RWPE2 (cell line): ENCODE measurements at regions not wholly inside any gene's neighbourhood (a gene's known extent, or its start where the extent isn't known, plus 50 kb on each side); places are given as distances from the start of the nearest gene placed in this dataset.

Source experiments
- ATAC-seq: fragments of 200-7000 bp; cut with Tn5 transposase; 3 replicates; pipeline ENCODE4 v1.9.1; 2021; ENCODE audit warnings: low read depth
- DNase-seq: peaks from one replicate; pipeline ENCODE4 v3.0.0-alpha.2; 2020; ENCODE audit warnings: low spot score
- H3K27ac ChIP-seq: fragments of 450-650 bp; 2 replicates; pipeline ENCODE4 v1.5.1; 2017; ENCODE audit warnings: mild to moderate bottlenecking; ENCODE audit not compliant: poor library complexity, severe bottlenecking
- H3K27me3 ChIP-seq: fragments of 250-450 bp; sonication (Bioruptor Pico); 2 replicates; pipeline ENCODE4 v1.5.1; 2021; ENCODE audit warnings: mild to moderate bottlenecking, moderate library complexity; ENCODE audit not compliant: insufficient read depth, poor library complexity, severe bottlenecking
- H3K36me3 ChIP-seq: fragments of 250-450 bp; sonication (Bioruptor Pico); 2 replicates; pipeline ENCODE4 v1.5.1; 2020; ENCODE audit warnings: low read depth, mild to moderate bottlenecking, moderate library complexity
- H3K4me1 ChIP-seq: fragments of 250-450 bp; sonication (Bioruptor Pico); 2 replicates; pipeline ENCODE4 v1.5.1; 2021; ENCODE audit warnings: mild to moderate bottlenecking, moderate library complexity; ENCODE audit not compliant: insufficient read depth, poor library complexity, severe bottlenecking
- H3K4me3 ChIP-seq: fragments of 250-450 bp; sonication (Bioruptor Pico); 2 replicates; pipeline ENCODE4 v1.5.1; 2021; ENCODE audit warnings: mild to moderate bottlenecking, moderate library complexity; ENCODE audit not compliant: severe bottlenecking
- H3K9me3 ChIP-seq: fragments of 250-450 bp; sonication (Bioruptor Pico); 2 replicates; pipeline ENCODE4 v1.5.1; 2021; ENCODE audit warnings: mild to moderate bottlenecking, moderate library complexity; ENCODE audit not compliant: severe bottlenecking
- CTCF ChIP-seq: fragments of 450-650 bp; IDR thresholded peaks from one replicate; pipeline ENCODE4 v1.5.1; 2017; ENCODE audit warnings: mild to moderate bottlenecking, moderate library complexity; ENCODE audit not compliant: poor library complexity, severe bottlenecking

DNA sequence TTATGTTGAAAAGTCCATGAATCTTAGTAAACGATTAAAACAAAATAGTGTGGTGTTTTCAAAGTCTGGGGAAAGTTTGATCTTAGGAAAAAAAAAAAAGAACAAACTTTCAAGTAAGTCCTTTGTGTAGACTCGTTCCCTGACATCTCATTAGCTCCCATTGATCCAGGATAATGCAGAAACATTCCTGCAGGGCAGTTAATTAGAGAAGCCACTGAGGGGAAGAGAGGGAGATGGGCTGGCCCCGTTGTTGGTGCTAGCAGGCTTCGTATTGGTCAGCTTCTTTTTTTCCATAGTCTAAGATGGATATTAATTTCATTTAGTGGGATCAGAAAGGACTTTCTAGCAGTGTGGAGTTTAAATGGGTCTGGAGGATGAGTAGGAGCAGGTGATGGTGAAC is 340.2 kb downstream of the DRD1 start:
- Histone ChIP-seq H3K36me3 (no peaks in the 10 kb centered on the region), H3K27ac (no peak overlapping the region), H3K9me3 (no peaks in the 10 kb centered on the region), H3K4me3 (no peak overlapping the region), H3K4me1 (no peaks in the 10 kb centered on the region), H3K27me3 (peaks cover 4% of the 10 kb centered on the region)
- no peak for TF ChIP-seq CTCF
- no peak for DNase-seq
- ATAC-seq: no peak

DNA sequence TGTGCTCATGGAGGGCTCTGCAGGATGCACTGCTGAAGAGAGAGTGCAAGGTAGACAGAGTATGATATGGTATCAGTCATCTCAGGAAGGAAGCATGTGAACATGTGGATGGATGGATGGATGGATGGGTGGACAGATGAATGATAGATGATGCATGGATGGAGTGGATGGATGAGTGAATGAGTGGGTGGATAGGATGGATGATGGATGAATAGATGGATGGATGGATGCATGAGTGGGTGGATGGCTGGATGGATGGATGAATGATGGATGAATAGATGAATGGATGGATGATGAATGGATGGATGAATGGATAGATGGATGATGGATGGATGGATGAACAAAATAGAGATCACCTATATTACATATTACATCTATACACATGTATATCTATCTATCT is 341.3 kb downstream of the DRD1 start:
- Histone ChIP-seq H3K36me3 (no peaks in the 10 kb centered on the region), H3K4me3 (no peak overlapping the region), H3K27ac (no peak overlapping the region), H3K4me1 (no peaks in the 10 kb centered on the region), H3K9me3 (no peaks in the 10 kb centered on the region), H3K27me3 (peaks cover 7% of the 10 kb centered on the region)
- no peak for TF ChIP-seq CTCF
- ATAC-seq (no peak), DNase-seq (no peak)

GRCh38 chr5:175098301-175098700 is 345.7 kb downstream of the DRD1 start:
- no peak overlapping the region for H3K27ac ChIP-seq
- no peak for ATAC-seq
- no peaks in the 10 kb centered on the region for H3K36me3 ChIP-seq
- no peak overlapping the region for H3K4me3 ChIP-seq
- no peak for DNase-seq
- no peaks in the 10 kb centered on the region for H3K9me3 ChIP-seq
- H3K4me1 ChIP-seq: no peaks in the 10 kb centered on the region
- H3K27me3 ChIP-seq: peaks cover 11% of the 10 kb centered on the region
- TF ChIP-seq CTCF: no peak

DNA sequence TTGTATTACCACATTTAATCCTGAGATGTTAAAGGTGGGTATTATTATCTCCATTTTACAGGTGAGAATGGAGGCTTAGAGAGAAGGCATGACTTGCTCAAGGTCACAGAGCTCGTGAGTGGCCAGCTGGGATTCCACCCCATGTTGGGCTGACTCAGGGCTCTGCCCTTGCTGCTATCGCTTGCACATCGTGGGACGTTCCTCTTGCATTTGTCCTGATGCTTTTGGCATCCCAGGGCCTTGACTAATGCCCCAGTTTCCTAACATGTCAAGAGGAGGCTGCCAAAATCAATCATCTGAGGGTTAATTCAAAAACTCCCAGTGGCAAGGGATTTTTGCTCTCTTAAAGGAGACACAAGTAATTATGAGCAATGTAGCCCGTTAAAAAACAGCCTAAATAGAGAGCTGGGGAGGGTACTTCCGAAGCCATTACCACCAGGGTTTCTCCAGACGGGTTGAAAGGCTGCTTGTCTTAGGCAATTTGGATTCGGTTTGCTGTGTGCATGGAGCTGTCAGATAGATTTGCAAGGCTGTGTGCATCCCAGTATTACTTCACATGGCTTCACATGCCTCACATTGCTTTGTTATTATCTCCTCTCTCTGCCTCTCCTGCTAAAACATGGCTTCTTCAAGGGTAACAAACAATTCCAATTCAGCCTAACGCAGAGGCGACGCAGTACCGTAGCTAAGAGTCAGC is 347.4 kb downstream of the DRD1 start:
- Histone ChIP-seq H3K4me1 (no peaks in the 10 kb centered on the region), H3K27me3 (peaks cover 9% of the 10 kb centered on the region), H3K36me3 (no peaks in the 10 kb centered on the region), H3K9me3 (no peaks in the 10 kb centered on the region), H3K27ac (no peak overlapping the region), H3K4me3 (no peak overlapping the region)
- TF ChIP-seq CTCF: no peak
- ATAC-seq (no peak), DNase-seq (no peak)

DNA sequence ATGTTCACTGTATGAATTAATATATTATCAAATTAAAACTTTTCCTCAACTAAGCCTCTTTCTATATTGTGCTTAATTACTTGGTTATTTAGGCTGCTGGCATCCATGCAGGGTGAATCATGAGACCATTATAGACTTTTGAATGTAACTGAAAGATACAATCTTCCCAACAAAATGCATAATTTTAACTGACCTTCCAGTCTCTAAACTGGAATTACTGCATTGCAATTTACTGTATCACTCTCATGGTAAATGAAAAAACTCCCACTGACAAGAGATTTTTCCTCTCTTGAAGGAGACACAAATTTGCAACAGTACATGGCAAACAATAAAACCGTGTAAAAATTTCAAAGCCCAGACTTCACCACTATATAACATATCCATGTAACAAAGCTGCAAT is 349.5 kb downstream of the DRD1 start:
- Histone ChIP-seq H3K9me3 (peaks cover 3% of the 10 kb centered on the region), H3K36me3 (no peaks in the 10 kb centered on the region), H3K27ac (no peak overlapping the region), H3K27me3 (peaks cover 14% of the 10 kb centered on the region), H3K4me1 (no peaks in the 10 kb centered on the region), H3K4me3 (no peak overlapping the region)
- DNase-seq: no peak
- TF ChIP-seq CTCF: no peak
- no peak for ATAC-seq
